Kidney capillary endothelial cell (primary cell): ENCODE measurements at regions not wholly inside any gene's neighbourhood (a gene's known extent, or its start where the extent isn't known, plus 50 kb on each side); places are given as distances from the start of the nearest gene placed in this dataset.

Experiments
- DNase-seq: peaks from one replicate; pipeline ENCODE4 v3.0.0-alpha.2; 2018; ENCODE audit warnings: low spot score

DNA sequence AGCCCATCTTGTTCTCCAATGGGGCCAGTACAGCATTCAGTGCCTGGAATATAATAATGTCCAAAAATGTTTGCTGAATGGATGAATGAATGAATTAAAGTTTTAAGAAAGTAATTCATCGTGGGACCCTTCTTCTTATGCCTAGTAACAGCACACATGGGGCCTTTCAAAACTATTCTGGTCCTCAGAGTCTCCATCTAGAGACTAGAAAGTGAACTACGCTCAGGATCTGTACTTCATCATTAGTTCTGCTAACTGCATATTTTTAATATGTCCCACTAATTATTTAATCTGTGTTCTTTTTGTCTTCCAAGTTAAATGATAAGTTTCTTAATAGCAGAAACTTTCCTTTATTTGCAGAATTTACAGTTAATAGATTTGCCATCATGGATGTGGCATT, 172.5 kb downstream of the SMAD2 start:
- no peak for DNase-seq

DNA sequence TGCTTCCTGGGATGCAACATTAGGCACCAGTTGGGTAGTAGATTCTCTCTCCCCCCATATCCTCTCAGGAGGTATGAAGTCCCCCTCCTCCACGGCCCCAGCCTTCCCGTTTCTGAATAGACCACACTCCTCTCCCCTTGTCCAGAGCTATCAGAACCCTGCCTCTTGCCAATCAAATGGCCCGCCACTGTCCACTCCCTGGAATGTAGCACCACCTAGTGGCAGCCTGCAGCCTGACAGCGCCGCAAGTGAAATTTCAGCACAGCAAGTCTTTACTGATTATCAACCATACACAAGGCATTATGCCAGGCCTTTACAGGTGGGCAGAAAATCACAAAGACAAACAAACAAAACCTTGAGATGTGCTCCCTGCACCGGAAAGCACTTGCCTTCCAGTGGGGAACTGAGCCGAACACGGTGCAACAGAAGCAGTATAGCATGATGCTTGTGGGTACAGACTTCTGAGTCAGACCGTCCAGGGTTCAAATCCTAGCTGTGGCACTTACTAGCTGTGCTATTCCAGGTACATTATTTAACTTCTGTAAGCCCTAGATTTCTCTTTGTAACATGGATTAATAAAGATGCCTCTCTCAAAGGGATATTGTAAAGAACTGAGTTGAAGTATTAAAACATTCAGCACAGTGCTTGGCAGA, 174.0 kb downstream of the SMAD2 start:
- DNase-seq = peak; percentile 57

DNA sequence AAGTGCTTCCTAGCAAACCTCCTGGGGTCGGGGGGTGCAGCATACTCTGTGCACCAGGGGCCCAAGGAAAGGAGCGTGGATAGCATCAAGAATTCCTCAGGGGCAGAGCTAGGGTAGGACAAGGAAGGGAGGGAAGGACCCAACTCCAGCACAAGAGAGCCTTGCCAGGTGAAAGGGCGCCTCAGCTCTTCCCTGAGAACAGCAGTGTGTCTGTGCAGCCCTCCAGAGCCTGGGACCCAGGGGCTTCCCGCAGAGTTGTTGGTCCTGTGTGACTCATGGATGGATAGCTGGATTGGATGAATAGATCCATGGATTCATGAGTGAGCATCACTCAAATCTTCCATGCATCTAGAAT, 175.4 kb downstream of the SMAD2 start:
- DNase-seq = no peak

DNA sequence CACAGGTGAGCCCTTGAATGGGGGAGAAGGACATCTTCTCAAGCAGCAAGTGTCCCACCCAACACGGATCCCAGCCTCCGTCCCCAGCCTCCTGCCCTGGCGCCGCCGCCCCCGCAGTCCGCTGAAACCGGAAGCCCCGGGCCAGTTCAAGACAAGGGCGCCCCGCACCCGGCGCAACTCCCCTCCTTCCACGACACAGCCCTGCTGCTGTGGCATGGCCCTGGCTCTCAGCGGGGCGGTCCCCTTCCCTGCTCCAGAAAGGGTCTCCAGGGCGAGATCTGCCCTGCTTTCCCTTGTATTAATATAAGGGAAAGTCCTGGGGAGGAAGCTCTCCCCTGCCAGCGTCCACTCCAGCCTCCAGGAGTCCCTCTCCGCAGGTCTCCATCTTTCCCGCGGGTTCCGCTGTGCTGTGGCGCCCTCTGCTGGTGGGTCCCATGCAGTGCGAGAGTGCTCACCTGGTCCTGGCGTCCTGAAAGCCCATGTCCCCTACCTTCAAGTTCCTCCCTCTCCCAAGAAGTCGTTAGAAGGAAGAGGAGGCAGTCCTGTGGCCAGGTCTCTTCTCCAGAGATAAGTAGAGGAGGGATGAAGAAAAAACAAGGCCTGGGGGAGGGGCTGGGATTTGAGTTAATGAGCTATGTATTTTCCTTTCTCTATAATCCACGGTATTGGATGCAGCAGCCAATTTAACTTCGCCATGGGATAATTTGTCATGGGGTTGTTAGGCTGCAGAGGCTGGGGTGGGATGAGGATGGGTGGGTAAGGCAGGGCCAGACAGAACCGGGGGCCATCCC, 176.0 kb downstream of the SMAD2 start:
- DNase-seq = peak; percentile 21

DNA sequence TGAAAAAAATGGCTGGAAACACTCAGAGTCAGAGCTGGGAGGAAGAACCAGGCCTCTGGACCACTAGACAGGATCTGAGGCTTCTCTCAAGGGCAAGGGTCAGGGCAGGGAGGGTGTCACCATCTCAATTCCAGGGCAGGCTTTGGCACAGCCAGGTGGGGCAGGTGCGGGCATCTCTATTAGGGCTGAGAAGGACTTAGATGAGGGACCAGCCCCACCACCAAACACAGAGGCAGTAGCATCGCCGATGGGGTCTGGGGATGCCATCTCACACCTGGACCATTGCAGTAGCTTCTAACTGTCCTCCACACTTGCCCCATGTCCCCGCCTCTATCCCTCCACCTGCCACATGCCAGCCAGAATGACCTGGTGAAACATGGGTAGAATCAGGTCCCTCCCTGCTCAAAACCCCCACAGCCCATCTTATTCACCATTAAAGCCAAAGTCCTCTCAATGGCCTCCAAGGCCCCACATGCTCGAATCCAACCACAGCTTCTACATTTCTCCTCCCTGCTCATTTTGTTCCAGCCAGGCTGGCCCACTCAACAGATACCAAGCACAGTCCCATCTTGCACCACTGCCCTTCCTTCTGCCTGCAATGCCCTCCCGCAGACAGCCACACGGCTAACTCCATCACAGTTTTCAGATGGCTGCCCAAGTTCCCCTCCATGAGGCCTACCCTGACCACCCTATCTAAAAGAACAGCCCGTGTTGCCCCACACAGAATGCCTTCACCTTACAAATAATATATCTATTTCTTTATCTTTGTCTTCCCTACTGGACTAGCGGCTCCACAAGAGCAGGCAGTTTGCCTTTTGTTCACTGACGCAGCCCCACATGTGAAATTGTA, 177.4 kb downstream of the SMAD2 start:
- no peak for DNase-seq

DNA sequence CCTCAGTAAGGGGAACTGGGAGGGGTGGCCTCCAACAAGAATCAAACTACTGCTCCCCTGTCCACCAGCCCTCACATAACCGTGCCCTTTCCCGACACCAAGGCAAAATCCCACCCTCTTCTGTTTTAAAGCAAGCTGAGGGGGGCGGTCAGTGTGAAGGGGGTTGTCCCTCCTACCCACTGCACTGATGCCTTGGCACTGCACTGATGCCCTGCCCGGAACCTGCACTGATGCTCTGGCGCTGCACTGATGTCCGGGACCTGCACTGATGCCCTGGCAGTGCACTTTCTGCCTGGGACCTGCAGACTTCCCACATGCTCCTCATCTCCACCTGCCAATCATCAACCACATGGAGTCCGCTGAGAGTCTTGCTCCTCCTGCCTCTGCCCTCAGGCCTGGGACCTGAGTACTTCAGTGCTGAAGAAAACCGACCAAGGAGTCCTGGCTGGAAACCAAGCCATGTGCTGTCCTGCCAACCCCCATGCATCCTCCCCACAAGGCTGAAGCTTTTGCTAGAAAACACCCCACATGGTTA, 179.5 kb downstream of the SMAD2 start:
- no peak for DNase-seq

DNA sequence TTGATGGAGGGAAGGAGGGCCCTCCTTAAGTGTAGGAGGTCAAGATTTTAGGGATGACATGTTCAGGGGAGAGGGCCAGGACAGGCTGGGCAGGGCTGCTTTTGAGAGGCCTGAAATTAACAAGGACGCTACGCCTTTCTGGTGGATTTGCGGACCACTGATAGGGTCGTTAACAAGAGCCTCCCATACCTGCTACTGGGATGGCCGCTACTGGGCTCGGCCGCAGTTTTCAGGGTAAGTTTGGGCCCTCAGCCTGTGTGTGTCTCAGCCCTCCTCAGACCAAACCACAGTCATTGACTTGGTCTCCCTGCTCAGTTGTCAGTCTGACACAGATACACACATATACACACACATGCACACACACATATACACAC, 180.9 kb downstream of the SMAD2 start:
- no peak for DNase-seq

DNA sequence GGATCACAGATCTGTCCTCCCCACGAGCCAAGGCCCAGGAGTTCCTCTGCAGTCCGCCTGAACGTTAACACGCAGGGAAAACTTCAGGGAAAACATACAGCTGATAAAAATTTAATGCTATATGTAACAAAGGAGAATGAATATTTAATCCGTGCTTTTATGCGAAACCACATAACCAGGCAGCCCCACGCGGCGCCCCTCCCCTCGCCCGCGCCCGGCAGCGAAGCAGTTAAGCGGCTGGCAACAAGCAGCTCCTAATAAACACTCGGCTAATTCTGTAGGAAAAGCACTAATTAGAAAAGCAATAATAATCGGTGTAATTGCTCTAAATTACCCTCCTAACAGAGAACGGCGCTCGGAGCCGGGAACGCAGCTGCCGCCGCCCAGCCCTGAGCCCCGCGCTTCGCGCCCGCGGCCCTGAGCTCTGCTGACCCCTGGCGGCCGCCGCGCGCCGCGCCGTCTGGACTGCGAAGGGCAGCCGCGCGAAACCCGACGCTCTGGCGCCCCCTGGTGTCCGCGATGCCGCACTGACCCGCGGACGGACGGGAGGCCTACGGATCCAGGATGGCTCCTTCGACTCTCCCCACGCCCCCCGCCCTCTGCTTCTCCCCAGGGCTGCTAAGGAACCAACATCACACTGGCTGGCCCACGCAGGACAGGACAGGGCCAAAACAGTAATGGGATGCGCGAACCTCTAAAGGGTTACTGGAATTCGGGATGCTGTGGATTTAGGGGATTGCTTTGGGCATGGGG, 181.4 kb downstream of the SMAD2 start:
- DNase-seq = peak; percentile 71

DNA sequence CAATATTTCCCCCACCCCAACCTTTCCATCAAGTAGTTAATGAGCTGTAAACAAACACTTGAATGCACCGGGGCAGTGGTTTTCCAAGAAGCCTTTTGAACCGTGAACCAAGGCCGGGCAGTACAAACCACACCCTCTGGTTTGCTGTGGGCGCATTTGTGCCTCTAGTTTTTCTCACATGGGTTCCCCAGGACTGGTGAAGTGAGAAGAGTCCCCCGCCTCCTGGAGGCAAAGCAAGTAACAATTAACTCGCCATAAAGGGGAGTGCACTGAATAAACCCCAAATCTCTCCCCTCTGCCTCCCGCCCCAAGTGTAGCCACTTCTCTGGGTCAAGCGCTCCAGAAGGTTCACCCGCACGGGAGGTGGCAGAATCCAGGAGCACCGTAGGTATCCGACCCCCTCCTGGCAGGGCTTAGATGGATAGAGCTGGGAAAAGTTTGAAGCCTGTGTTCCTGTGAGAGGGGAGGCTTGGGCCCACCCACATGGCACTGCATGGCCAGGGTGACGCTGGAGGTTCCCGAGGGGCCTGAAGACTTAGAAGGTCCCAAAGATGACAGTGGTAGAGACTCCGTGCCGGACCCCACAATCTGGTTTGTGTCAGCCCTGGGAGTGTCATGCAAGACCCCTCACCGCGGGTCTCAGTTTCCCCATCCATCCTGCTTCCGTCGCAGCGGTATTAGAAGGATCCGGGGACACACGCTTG, 182.2 kb downstream of the SMAD2 start:
- DNase-seq = no peak

DNA sequence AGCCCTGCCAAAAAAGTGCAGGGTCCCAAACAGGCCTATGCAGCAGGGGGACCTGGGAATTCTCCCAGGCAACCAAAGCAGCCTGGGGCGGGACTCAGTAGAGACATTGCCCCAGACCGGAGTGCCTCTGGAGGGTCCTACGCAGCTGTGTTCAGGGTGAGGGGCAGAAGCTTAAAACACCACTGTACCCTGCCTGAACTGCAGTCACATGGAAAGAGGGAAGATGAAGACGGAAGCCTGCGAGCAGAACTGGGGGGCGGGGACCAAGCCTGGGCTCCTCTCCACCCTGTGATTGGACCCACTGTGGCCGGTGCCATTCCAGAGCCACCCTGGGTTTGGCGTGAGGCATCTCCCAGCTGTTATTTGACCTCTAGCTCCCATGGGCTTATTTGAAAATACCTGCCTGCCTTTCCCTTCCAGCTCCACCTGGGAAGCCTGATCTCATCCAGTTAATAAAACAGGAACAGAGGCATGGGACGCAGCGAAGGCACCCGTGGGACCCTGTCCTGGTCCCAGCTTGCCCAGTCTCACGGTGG, 183.1 kb downstream of the SMAD2 start:
- DNase-seq = no peak

DNA sequence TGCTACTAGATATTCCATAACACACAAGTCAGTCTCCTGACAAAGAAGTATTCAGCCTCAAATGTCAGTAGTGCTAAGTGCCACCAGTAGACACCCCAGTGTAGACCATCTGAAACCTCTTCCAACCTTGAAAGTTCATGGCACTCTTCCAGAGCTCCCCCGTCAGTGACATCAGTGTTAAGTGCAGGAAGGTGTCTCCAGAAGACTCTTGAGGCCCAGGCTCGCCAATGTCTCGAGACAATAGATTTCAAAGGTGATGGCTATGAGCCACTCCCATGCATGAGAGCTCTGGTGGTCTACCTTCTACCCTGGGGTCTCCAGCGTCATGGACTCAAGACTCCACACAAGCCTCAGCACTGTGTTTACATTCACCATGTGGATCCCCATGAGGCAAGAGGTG, 183.8 kb downstream of the SMAD2 start:
- no peak for DNase-seq

DNA sequence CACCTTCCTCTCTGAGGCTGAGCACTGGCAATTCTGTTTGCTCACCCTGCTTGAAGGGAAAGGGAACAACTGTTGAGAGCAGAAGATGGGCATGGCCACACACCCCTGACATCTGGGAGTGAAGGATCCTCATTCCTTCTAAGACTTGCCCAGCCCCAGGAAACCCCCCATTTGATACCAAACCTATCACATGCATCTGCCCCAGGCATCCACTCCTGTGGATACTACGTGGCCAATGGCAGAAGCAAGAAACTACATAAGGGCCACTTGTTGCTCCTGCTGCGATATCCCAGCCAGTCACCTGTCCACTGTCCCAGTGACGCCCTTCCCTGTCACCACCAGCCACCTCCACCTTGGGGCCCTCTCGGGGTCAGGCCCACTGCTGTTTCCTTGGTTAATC, 185.2 kb downstream of the SMAD2 start:
- DNase-seq = no peak

DNA sequence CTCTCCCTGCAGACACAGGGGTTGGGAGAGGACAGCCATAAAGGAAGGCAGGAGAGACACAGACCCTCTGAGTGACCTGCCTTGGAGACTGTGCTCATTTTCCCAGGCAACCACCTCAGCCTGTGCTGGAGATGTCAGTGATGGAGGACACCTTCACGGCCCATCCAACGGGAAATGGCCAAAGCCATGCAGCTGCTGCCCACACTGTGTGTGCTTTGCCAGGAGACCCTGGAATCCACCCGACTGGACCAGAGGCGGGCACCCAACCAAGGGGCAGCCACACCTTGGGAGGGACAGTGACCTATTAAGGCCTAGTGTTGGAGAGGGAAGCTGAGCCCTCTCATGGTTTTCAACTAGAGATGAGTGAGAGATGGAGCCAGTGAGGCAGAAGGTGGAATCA, 192.5 kb downstream of the SMAD2 start:
- no peak for DNase-seq

DNA sequence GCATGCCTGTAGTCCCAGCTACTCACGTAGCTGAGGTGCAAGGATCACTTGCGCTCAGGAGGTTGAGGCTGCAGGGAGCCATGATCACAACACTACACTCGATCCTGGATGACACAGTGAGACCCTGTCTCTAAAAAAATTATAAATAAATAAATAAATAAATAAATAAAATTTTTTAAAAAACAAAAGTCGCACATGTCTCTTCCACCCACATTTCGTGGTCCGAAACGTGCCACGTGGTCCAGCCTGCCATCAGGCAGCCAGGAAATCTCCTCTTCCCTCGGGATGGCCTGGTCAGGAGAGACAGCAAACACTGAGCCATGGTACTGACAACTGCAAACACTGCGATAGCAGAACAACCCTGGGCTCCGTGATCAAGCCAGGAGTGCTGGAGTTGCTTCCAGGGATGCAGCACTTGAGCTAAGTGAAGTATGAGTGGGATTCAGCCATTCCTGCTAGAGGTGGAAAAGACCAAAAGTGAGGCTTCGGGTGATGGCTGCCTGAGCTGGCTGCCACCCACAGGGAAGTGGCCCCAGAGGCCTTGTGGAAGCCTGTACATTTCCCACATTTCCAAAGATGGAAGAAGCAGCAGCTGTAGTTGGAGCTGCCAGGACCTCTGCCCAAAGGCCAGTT, 193.1 kb downstream of the SMAD2 start:
- no peak for DNase-seq

DNA sequence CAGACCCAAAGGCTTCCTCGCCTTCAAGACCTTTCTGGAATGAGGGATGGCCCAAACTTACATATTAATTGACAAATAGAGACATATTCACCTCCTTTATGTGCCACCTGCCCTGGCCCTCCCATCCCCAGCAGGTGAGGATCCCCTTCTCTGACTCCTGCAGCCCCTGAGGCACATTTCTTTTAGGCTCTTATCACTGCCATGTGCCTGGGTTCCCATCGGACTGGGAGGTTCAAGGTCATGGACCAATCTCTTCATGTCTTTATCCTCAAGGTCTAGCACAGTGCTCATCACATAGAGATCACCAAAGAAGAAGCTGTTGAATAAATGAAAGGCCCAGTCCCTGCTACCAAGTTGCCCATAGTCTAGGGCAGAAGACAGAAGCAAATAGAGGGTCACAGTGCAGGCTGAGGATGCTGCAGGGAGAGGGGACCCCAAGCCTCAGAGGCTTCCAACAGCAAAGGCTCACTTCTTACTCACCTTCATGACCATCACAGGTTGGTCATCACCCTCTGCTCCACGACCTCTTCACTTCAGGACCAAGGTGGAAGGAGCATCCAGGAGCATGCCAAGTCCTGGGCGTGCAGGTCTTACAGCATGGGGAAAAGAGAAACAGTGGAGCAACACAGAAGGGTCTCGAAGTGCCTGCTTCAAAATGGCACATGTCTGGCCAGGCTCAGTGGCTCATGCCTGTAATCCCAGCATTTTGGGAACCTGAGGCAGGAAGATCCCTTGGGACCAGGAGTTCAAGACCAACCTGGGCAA, 193.9 kb downstream of the SMAD2 start:
- no peak for DNase-seq

DNA sequence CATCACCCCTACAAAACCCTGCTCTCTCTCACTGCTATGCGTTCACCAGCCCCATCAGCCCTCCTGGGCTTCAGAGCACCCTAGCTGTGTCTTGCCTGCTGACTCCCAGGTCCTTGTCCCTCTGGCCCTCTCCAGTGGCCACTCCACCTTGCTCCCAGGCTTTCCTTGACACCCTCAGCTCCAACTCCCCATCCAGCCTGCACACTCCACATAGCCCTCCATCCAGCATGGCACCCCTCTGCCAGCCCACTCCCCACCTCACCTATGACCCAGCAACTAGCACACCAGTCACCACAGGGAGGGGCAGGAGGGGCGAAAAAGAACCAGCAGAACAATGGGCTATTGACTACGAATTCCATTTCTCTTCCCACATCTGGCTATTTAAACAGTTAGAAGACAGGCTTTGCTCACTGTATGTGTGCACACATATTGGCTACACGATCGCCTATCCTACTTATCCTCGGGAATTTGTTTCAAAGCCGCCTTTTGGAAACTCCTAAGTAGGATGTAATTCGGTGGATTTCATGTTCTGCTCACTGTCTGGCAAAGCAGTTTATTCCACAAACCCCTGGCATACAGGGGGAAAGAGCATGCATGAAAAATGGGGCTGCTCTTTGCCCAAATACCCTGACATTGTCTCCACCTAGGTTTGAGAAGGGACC, 195.3 kb downstream of the SMAD2 start:
- DNase-seq = no peak

DNA sequence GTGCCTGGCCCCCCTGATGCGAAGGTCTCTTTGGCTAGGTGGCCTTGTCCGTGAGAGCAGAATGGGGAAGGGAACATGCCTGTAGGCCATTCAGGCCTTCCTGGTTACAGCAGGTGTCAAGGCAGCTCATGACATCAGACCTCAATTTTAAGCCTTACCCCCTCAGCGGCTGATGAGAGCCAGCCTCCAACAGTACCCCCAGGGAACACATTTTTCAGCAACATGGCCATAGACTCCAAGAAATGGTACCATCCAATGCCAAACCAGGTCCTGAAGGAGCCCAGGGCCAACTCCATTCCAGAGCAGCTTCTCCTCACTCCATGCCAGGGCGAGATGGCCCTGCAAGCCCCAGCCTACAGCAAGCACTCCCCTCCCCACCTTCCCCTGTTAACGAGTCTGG, 199.2 kb downstream of the SMAD2 start:
- no peak for DNase-seq

DNA sequence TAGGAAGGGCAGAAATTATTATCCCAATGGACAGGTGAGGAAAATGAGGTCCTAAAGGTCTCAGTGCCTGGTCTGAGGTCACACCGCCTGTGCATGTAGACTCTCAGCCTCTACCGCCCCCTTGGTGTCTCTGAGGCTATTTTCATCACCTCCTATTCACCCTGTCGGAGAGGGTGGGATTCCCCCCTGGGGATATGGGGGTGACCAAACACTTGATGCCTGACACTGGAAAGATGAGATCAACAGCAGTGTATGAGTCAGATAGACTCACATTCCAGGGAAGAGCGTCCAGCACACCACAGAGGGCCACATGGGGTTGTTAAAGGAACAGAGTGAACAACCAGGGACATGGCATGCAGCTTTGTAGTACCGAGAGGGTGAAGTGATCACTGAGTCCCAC, 199.7 kb downstream of the SMAD2 start:
- no peak for DNase-seq

DNA sequence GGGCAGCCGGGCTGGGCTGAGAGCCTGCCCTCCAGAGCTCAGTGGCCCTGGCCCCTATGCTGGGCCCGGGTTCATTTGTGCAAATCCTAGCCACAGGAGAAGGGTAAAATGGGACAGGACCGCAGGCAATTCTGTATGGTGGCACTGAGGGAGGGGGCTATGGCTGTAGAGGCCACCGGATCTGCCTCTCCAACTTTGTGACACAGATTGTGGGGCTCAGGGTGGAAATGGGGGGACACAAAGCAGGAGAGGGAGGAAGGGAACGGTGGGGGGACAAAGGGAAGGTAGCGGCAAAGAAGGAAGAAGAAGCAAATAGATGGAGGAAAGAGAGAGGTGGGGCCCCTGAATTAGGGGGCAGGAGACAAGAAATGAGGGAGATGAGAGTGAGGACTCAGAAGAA, 201.1 kb downstream of the SMAD2 start:
- DNase-seq = no peak
